Endodermal cell (in vitro differentiated cells): ENCODE measurements at regions not wholly inside any gene's neighbourhood (a gene's known extent, or its start where the extent isn't known, plus 50 kb on each side); places are given as distances from the start of the nearest gene placed in this dataset.

Experiments used
- DNase-seq: peaks from one replicate; pipeline ENCODE4 v3.0.0-alpha.2; 2017
- H3K27ac ChIP-seq: 2 replicates; pipeline ENCODE4 v1.5.1; 2013; ENCODE audit warnings: mild to moderate bottlenecking, low read depth, low read length, moderate library complexity
- H3K27me3 ChIP-seq: 2 replicates; pipeline ENCODE4 v1.6.1; 2013; ENCODE audit warnings: mild to moderate bottlenecking, low read length, moderate library complexity; ENCODE audit not compliant: insufficient read depth, control insufficient read depth, poor library complexity, severe bottlenecking
- H3K36me3 ChIP-seq: 2 replicates; pipeline ENCODE4 v1.7.0; 2013; ENCODE audit warnings: mild to moderate bottlenecking, low read length, moderate library complexity; ENCODE audit not compliant: control insufficient read depth, insufficient read depth
- H3K4me1 ChIP-seq: one replicate; pipeline ENCODE4 v1.7.0; 2013; ENCODE audit warnings: low read length; ENCODE audit not compliant: control insufficient read depth, insufficient read depth
- H3K4me3 ChIP-seq: 2 replicates; pipeline ENCODE4 v1.5.1; 2013; ENCODE audit warnings: mild to moderate bottlenecking, low read length, moderate library complexity
- H3K9ac ChIP-seq: 2 replicates; pipeline ENCODE4 v1.6.1; 2013; ENCODE audit warnings: mild to moderate bottlenecking, low read length, moderate library complexity; ENCODE audit not compliant: poor library complexity, severe bottlenecking; ENCODE audit errors: extremely low read depth
- H3K9me3 ChIP-seq: 2 replicates; pipeline ENCODE4 v1.6.1; 2013; ENCODE audit warnings: mild to moderate bottlenecking, low read length, moderate library complexity; ENCODE audit not compliant: control insufficient read depth
- H3K27ac Mint-ChIP-seq: 2 replicates; pipeline ENCODE4 v1.8.0; 2020; ENCODE audit warnings: mixed read lengths
- H3K27me3 Mint-ChIP-seq: 2 replicates; pipeline ENCODE4 v1.8.0; 2021; ENCODE audit warnings: mild to moderate bottlenecking, mixed read lengths; ENCODE audit not compliant: insufficient read depth
- H3K36me3 Mint-ChIP-seq: 2 replicates; pipeline ENCODE4 v1.8.0; 2020; ENCODE audit warnings: low read depth, mixed read lengths
- H3K4me1 Mint-ChIP-seq: 2 replicates; pipeline ENCODE4 v1.8.0; 2020; ENCODE audit warnings: mixed read lengths
- H3K4me3 Mint-ChIP-seq: 2 replicates; pipeline ENCODE4 v1.8.0; 2020; ENCODE audit warnings: mild to moderate bottlenecking, moderate library complexity, mixed read lengths
- H3K9me3 Mint-ChIP-seq: 2 replicates; pipeline ENCODE4 v1.8.0; 2020; ENCODE audit warnings: mild to moderate bottlenecking, mixed read lengths
- WGBS, 2 experiments: methylation state at CpG; one replicate each; pipeline versions ENCODE4 v1.1.5 to v1.1.7; 2013; ENCODE audit warnings: missing lambda C conversion rate in 2 of 2, mixed read lengths in 1 of 2; ENCODE audit not compliant: insufficient coverage in 1 of 2, insufficient read length in 1 of 2; 5-methylcytosine and 5-hydroxymethylcytosine counted together
- TF ChIP-seq, protein P1 (sequence below): fragments of 200-600 bp; sonication (generic); conservative IDR thresholded peaks from 2 replicates; pipeline ENCODE4 v1.5.0; 2021; ENCODE audit warnings: antibody characterized with exemption, mild to moderate bottlenecking

DNA sequence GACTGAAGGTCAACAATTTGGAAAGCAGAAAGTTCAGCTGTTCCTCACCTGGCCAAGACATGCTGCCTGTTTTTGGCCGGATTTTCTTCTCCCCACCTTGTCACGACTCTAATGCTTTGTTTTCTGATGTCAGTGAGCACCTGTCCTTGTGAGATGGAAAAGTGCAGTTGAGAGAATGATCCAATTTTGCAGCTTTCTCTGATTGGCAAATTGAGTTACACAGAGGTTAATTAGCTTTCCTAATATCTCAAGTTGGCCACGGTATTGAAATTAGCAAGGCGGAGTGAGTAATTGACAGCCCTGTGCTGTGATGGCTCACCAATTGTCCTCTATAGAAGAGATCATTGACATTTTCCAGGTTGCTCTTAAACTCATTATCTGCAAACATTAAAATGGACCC lies 126.8 kb upstream of the VCX3A start:
- Mint-ChIP-seq H3K27me3 (no peaks in the 10 kb centered on the region), H3K9me3 (peaks cover 36% of the 10 kb centered on the region), H3K4me1 (peaks cover 2% of the 10 kb centered on the region), H3K4me3 (no peak overlapping the region), H3K27ac (no peak overlapping the region), H3K36me3 (peaks cover 14% of the 10 kb centered on the region)
- 99 to 100% methylated on average over 1 to 4 of the region's 4 CpGs for WGBS, 2 experiments
- H3K4me3 ChIP-seq: no peak overlapping the region
- peaks cover 4% of the 10 kb centered on the region for H3K9me3 ChIP-seq
- H3K36me3 ChIP-seq: no peaks in the 10 kb centered on the region
- H3K4me1 ChIP-seq: no peaks in the 10 kb centered on the region
- DNase-seq: no peak
- no peak overlapping the region for H3K9ac ChIP-seq
- TF ChIP-seq, protein P1, sequence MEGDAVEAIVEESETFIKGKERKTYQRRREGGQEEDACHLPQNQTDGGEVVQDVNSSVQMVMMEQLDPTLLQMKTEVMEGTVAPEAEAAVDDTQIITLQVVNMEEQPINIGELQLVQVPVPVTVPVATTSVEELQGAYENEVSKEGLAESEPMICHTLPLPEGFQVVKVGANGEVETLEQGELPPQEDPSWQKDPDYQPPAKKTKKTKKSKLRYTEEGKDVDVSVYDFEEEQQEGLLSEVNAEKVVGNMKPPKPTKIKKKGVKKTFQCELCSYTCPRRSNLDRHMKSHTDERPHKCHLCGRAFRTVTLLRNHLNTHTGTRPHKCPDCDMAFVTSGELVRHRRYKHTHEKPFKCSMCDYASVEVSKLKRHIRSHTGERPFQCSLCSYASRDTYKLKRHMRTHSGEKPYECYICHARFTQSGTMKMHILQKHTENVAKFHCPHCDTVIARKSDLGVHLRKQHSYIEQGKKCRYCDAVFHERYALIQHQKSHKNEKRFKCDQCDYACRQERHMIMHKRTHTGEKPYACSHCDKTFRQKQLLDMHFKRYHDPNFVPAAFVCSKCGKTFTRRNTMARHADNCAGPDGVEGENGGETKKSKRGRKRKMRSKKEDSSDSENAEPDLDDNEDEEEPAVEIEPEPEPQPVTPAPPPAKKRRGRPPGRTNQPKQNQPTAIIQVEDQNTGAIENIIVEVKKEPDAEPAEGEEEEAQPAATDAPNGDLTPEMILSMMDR: no peak
- H3K27me3 ChIP-seq: no peaks in the 10 kb centered on the region
- no peak overlapping the region for H3K27ac ChIP-seq

DNA sequence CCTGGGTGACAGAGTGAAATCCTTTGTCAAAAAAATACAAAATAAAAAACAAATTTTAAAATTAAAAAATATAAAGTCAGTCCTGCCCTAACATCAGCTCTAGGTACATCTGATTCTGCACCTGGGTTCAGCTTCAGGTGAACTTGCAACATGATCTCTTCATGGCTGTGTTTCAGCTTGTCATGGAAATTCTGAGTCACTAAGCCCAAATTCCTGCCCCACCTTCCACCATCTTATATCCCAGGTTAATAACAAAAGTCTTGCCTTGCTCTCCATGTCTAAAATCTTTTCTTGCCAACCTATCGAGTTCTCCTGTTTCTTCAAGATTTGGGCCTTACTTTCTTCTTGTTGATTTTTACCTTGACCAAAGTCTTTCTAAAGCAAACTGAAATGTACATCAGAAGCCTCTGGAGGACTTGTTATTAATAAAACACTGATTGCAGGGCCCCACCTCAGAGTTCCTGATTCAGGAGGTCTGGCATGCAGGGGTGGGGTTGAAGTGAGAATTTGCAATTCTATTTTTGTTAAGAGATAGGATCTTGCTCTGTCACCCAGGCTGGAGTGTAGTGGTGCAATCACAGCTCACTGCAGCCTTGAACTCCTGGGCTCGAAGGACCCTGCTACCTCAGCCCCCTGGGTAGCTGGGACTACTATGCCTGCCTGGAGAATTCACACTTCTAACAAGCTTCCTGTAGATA lies 125.8 kb upstream of the VCX3A start:
- Histone ChIP-seq H3K27ac (no peak overlapping the region), H3K36me3 (no peaks in the 10 kb centered on the region), H3K9ac (no peak overlapping the region), H3K4me3 (no peak overlapping the region), H3K27me3 (no peaks in the 10 kb centered on the region), H3K9me3 (peaks cover 4% of the 10 kb centered on the region), H3K4me1 (no peaks in the 10 kb centered on the region)
- Mint-ChIP-seq H3K36me3 (peaks cover 14% of the 10 kb centered on the region), H3K27me3 (no peaks in the 10 kb centered on the region), H3K4me1 (peaks cover 2% of the 10 kb centered on the region), H3K9me3 (peaks cover 36% of the 10 kb centered on the region), H3K27ac (no peak overlapping the region), H3K4me3 (no peak overlapping the region)
- 92 to 100% methylated on average over 1 to 2 of the region's 2 CpGs for WGBS, 2 experiments
- TF ChIP-seq, protein P1: no peak
- DNase-seq: no peak

DNA sequence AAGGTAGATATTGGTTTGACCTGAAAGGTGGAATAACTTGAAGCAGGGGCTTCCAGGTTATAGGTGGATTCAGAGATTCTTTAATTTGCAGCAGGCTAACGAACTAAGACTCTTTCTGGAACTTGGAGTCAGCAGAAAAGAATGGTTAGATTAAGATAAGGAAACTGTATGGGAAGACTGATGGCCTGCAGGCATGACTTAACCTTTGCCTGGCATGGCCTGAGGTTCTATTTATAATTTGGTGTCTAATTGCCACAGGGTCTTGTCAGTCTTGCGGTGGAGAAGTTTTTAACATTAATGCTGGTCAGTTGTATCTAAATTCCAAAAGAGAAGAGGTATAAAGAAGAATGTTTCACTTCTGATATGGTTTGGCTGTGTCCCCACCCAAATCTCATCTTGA lies 110.3 kb upstream of the VCX3A start:
- H3K4me3 Mint-ChIP-seq: no peak overlapping the region
- WGBS, 2 experiments: 80 to 89% methylated on average over 1 to 2 of the region's 2 CpGs
- H3K9ac ChIP-seq: no peak overlapping the region
- TF ChIP-seq, protein P1: no peak
- H3K36me3 Mint-ChIP-seq: peaks cover 8% of the 10 kb centered on the region
- H3K9me3 Mint-ChIP-seq: peaks cover 27% of the 10 kb centered on the region
- H3K4me1 Mint-ChIP-seq: peaks cover 3% of the 10 kb centered on the region
- no peak overlapping the region for H3K27ac ChIP-seq
- no peaks in the 10 kb centered on the region for H3K27me3 Mint-ChIP-seq
- H3K4me3 ChIP-seq: no peak overlapping the region
- no peaks in the 10 kb centered on the region for H3K36me3 ChIP-seq
- H3K27ac Mint-ChIP-seq: no peak overlapping the region
- DNase-seq: no peak
- H3K27me3 ChIP-seq: no peaks in the 10 kb centered on the region
- H3K4me1 ChIP-seq: no peaks in the 10 kb centered on the region
- H3K9me3 ChIP-seq: peaks cover 25% of the 10 kb centered on the region
